SW480 (cell line): ENCODE measurements at regions not wholly inside any gene's neighbourhood (a gene's known extent, or its start where the extent isn't known, plus 50 kb on each side); places are given as distances from the start of the nearest gene placed in this dataset.

Experiments used
- DNase-seq: peaks from one replicate; pipeline ENCODE4 v3.0.0-alpha.2; 2016; ENCODE audit warnings: low spot score

DNA sequence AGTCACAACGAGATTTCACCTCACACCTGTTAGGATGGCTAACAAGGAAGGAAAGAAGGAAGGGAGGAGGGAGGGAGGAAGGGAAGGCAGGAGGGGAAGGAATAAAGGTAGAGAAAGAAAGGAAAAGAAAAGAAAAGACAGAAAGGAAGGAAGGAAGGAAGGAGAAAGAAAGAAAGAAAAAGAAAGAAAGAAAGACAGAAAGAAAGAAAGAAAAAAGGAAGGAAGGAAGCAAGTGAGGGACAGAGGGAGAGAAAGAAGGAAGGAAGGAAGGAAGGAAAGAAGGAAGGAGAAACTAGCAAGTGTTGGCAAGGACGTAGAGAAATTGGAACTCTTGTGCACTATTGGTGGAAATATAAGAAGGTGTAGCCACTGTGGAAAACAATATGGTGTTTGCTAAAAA, 52.2 kb downstream of the CCDC185 start:
- no peak for DNase-seq

DNA sequence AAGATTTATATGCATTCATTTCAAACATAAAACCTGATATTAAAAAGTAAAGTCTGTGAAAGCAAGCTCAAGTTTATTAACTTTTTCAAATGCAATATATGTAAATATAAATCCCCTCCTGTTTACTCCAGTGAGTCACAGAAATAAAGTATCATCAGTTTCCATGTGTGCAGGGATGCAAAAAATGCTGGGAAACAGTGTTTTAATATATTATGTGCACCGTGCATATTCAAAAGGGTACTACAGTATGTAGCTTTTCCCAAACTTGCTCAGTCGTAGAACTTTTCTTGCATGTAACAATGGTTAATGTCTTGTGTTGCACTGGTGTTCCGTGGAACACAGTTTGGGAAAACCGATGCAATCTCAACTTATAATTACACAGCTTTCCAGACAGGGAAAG, 60.7 kb downstream of the CCDC185 start:
- DNase-seq = no peak

DNA sequence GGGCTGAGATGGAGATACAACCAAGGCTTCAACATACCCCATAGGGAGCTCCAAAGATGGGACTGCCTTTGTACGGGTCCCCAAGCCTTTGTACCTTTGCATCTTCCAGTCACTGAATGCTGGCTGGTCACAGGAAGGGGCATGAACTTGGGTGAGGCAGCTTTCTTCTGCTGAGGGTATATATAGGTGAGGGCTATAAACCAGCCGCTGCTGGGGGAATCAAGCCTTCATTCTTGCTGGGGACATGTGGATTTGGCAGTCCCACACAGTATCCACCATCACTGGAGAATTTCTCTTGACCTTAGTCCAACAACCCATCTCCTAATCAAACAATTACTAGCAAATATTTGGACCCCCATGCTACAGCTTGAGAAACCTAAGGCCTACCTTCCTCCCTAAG, 61.7 kb downstream of the CCDC185 start:
- no peak for DNase-seq

DNA sequence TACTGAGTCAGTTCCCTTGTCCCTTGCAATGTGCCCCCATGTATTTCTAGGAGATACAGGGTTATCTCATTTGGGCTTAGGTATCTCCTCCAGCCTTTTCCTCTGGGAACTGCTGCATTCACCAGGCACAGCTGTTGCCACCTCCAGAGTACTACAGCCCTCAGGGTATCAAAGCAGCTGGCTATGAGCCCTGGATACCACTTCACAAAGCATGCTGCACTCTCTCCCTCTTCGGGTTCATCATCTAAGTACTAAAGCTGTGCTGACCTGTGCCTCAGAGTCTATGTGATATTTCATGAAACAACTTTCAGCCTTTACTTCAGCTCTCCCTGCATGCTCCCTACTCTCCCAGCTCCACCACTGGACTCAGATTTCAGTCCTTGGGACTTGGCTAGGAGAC, 62.3 kb downstream of the CCDC185 start:
- DNase-seq = no peak

DNA sequence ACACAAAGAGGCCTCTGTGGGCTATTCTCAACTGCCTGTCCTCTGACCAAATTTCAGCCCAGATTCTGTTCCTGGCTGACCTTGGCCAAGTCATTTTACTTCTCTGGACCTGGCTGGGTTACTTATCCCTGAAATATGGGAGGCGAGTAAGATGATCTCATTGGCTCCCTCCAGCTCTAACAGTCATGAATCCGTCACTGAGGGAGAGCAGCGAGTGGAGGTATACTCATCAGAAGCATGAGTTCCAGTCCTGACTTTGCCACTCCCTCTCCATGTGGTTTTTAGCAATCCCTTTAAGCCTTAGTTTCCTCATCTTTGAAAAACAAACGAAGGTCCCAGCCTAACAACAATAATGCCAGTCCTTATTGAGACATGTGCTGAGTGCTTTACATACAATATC, 63.5 kb downstream of the CCDC185 start:
- no peak for DNase-seq

DNA sequence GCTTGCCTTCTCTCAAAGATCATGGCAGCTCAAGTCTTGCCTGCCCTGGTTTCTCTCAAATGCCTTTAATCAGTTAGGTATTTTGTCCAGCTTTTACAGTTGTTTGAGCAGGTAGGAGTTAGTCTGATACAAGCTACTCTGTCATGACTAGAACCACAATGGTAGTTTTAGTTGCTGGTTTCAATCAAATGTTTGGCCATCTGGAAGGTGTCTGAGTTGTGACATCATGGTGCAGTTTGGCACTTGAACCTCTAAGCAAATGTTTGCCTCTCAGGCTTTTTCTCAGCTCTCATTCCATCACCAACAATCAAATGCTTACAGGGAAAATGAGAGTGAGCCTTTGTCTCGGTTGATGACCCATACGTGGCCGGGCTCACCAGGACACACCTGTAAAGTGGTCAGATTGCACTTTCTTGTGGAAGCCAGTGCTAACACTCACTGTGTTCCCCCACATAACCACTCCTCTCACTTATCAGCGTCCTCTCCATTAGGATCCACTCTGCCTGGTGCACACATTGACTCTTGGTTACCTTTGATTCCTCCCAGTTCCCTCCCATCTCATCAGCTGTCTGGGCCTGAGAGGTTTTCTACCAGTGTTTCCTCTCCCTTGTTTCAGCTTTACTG, 67.5 kb downstream of the CCDC185 start:
- no peak for DNase-seq

DNA sequence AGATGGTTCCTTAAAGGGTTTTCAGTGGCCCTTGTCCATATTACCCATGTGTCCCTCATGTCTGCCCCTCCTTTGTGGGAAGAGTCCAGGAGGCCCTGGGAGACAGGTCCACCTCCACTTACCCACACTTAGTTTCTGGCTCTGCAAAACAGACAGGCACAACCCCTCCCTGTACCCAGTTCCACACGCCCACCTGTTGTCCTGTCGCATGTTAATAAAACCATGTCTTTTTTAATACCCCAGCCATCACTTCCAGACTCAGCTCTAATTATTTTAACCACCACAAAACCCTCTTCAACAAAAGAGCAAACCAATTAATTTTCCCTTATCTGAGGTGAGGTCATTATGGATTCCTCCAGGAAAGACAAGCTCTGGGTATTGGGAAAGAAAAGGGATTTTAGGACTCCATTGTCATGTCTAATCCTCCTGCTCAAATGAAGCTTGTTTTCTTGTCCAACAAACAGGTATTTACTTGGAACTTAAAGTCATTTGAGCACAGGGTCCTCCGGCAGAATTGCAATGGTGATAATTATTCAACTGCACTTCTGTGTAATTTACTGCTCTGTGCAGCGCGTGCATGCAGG, 68.9 kb downstream of the CCDC185 start:
- no peak for DNase-seq

DNA sequence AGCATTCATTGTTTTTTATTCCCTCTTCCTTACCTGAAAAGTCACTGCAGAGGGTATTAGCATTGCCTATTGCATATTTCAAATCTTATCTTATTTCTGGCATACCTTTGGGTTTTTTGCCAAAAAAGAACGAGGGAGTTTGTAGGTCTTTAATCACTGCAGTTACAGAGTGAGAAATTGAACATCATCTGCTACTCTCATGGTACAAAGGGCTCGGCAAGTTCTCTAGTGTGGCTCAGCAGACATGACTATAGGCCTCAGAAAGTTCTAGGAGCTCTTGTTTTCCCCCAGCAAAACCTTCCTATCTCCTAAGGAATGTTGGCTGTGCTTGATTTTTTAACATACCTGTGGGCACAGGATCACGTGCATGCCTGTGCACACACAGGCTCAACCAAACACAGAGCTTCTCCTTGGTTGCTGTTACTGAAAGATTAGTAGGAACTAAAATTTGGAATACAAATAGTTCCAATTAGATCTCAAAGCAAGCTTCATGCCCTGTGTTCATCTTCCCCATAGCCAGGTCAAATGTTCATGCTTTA, 69.7 kb downstream of the CCDC185 start:
- no peak for DNase-seq

DNA sequence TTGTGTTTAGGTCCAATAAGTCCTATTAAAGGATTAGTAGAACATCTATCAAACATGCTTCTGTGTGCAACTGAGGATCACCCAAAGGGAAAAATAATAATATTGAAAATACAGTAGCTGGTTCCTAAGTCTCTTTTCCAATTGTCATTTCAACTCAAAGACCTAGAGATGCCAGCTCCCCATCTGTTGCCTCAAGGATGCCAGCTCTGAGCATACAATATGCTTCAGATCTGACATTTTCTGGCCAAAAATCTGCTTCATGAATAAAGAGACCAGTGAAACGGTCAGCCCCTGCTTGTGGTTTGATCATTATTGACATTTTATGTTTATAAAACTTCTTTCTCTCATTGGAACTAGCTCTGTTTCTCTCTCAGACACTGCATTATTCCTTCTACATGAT, 72.9 kb downstream of the CCDC185 start:
- DNase-seq = no peak

DNA sequence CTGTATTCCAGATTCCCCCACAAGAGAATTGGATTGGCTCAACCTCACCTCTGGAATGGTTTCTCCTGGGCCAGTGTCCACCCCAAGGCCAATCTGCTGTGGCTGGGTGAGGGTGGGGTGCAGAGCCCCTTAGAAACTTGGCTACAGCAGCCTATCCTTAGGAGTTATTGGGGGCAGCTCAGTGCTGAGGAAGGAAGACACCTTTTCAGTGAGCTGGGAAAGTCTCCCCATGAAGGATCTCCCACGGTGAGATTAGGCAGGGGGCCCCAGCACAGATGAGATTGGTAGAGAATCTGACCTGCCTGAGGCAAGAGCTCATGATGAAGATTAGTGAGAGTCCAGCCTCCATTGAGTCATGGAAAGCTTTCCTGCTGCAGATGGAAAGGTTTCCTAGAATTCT, 78.4 kb downstream of the CCDC185 start:
- no peak for DNase-seq

DNA sequence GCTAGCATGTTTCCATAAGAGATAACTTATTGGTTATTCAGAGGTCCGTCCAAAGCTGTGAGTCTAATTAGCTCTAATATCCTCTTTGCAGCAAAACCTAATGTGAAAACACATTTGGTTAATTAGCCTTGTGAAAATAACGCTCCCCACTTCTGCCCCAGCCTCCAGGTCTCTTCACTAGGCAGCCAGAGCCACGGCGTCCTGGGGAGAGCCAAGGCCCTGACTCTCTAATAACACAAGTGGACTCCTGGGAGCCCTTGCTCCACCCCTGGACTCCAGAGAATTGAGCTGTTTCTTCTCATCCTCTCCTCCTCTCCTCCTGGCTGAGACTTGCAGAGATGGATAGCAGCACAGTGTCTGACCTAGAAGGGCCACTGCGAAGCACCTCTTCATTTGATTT, 78.8 kb downstream of the CCDC185 start:
- no peak for DNase-seq

DNA sequence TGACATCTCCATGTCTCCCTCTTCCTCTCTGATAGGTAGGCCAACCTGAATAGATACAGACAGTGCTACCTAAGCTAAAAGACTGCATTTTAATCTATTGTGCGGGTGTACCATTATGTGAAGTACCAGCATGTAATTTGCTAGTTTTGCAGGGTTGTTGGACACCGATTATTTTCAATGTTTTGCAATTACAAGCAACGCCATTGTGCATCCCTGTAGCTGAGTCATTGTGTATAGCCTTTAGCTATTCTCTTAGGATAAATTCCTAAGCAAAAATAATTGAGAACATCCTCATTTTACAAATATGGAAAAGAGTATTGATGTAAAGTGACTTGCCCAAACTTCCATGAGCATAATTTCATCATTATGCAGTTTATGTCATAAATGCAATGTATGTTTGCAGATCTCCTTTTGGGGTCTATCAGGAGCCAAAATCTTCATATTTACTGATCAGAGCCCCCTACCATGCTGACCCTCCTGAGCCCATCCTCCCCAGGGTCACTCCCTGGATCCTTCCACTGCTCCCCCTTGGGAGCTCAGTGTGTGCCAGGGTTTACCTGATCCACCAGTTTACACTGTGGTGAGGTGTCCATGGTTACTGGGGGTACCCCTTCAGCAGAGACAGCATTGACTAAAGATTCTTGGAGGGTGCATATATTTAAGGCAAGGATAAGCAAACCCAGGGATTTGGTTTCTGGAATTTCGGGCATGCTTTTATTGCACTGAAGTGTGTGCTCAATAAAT, 80.6 kb downstream of the CCDC185 start:
- no peak for DNase-seq

DNA sequence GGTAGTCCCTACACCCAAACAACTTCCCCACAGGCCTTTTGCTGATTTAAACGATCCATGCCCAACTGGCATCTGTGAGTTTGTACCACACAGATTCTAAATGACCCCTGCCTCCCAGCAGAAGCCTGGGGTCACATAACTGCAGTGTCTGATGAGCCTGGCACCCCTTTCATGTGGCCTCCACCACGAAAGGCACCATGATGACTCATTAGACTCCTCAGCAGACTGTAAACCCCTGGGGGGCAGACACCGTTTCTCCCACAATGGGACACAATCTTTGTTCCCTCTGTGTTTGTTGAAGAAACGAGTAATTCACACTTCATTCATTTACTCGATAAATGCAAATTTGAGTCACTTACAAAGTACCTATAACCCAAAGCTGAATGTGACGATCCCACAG, 81.6 kb downstream of the CCDC185 start:
- DNase-seq = peak; percentile 46

DNA sequence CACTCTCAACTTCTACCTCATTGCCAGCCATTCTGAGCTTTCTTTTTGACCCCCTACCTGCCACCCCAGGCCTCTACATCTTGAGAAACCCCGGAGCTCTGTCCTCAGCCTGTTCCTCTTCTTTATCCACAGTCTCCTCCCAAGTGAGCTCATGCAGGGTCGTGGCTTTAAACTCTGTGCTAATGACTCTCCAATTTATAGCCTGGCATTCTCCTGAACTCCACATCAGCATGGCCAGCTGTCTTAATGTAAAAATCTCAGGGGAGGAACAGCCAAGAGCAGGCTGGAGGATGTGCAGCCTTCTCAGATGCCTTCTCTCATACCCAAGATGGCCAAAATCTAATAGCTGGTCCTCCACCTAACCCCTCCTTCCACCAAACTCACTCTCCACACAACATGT, 84.2 kb downstream of the CCDC185 start:
- no peak for DNase-seq

DNA sequence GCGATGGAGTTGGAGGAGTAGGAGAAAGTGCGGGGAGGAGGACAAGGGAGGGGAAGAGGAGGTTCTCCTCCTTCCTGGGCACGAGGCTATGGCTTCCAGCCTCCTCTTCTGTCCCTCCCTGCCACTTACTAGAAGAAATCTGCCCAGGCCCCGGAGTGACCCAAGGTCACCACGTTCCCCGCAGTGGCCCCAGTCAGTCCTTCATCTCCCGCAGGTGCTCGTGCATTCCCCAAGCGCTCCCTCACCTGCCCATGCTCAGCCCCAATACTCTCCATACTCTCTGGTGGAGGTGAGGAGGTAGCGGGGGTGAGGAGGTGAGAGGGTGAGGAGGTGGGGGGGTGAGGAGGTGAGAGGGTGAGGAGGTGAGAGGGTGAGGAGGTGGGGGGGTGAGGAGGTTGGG, 85.4 kb downstream of the CCDC185 start:
- no peak for DNase-seq

DNA sequence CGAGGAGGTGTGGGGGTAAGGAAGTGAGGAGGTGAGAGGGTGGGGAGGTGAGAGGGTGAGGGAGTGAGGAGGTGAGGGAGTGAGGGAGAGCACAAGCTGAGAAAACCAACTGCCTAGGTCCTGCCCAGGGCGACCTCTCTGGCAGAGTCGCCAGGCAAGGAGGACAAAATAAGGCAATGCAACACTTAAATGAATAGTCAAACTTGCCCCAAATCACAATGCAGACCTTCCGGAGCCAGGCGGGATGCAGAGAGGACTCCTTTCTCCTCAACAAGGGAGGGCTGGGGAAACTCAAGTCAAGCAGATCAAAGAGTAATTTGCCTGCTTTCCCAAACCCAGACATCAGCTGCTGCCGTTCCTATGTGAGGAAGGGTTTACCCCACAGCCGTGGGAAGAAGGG, 86.0 kb downstream of the CCDC185 start:
- DNase-seq = no peak

DNA sequence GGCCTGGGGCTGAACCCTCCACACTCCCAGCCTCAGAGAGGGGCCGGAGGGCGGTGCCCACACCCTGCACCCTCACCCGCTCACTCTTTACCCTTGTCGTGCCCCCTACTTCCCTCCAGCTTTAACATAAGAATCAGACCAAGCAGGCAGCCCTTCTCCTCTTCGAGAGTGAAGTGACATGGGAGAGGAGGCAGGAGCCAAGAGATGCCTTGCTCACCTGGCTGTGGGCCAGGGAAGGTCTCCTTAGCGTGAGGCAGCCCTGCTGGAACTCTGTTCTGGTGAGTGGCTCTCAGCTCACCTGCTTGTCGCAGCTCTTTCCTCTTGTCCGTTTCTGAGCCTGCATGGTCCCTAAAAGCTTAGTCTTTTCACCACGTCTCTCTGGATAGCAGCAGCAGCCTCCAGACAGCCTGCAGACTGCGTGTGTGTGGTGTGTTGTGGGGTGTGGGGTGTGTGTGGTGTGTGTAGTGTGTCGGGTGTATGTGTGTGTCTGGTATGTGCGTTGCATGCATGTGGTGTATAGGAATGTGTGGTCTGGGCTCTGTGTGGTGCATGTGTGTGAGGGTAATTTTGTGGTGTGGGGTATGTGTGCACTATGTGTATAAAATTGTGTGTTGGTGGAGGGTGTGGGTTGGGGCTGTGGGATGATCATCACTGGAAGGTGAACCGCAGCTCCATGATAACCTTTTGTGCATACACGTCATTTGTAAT, 86.7 kb downstream of the CCDC185 start:
- DNase-seq = peak; percentile 55

DNA sequence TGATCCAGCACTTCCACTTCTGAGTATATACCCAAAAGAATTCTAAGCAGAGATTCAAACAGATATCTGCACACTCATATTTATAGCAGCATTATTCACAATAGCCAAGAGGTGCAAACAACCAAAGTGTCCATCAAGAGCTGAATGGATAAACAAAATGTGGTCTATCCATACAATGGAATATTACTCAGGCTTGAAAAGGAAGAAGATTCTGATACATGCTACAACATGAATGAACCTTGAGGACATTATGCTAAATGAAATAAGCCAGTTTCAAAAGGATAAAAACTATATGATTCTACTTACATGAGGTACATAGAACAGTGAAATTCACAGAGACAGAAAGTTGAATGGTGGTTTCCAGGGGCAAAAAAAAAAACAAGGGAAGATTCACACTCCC, 88.9 kb downstream of the CCDC185 start:
- DNase-seq = no peak

DNA sequence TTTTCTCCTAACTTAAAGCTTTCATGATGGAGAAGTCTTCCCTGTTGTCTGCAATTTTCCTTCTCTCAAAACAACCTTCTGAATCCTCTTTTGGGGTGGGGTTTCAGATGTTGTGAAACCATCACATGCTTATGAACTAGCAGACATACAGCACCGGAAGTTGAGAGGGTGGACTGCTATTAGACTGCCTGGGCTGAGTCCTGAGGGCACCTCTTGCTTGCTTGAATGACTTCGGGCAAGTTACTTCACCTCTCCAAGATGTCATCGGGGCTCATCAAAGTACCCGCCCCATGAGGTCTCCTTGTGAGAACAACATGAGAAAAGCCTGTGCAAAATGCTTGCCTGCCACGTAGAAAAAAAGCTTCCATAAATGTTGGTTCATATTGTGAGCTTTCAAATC, 89.6 kb downstream of the CCDC185 start:
- no peak for DNase-seq

DNA sequence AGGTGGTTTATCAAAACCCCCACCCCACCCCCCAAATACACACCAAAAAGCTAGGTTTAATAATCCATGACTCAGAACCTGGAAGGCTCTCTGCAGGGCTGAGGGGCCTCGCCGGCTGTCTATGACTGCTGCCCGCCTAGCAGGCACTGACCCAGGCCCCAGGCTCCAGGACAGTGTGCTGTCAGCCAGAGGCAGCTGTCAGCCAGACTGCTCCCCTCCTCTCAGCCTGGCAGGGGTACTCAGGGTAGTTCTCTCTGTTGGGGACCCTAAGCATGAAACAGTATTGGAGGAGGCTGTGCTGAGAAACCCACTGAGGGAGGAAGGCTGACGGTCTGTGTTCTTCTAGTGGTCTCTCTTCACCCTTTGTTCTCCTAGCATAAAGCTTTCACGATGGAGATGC, 90.3 kb downstream of the CCDC185 start:
- no peak for DNase-seq

DNA sequence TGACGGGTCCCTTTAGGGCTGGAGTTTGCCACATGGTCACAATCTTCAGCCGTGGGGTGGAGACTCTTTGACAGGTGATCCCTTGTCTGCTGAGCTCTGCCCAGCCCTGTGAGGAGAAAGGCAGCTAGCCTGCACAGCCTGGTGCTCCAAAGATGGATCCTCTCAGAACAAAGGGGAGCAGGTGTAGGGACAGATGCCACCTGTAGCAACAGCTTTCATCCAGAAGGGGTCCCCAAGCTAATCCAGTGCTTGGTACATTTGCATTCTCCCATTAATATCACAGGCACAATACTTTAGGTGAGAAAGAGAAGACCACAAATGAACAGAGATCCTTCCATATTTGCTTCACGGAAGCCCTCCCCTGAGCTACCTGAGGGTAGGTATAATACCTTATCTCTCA, 93.2 kb downstream of the CCDC185 start:
- peak; percentile 28 for DNase-seq

DNA sequence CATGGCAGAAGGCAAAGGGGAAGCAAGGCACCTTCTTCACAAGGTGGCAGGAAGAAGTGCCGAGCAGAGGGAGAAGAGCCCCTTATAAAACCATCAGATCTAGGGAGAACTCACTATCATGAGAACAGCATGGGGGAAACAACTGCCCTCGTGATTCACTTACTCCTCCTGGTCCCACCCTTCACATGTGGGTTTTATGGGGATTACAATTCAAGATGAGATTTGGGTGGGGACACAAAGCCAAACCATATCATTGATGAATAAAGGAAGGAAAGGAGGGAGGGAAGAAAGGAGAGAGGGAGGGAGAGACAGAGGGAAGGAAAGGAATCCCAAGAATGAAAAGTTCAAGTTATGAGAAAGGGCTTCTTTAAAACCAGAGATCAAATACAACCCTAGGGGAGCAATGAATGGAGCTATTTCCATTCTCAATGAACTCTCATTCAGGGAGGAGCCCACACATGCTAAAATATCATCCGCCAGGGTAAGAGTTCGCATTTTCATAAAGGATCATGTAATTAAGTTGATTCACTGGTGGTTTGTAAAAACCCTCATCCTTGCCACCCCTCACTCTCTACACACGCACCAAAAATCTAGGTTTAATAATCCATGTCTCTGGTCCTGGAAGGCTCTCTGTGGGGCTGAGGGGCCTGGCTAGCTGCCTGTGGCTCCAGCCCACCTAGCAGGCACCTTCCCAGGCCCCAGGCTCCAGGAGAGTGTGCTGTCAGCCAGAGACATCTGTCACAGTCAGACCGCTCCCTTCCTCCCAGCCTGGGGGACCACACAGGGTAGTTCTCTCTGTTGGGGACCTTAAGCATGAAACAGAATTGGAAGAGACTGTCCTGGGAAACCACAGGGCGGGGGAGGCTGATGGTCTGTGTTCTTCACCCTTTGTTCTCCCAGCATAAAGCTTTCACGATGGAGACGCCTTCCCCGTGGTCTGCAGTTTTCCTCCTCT, 94.0 kb downstream of the CCDC185 start:
- DNase-seq = peak; percentile 13
